ENCODE measurements at regions not wholly inside any gene's neighbourhood (a gene's known extent, or its start where the extent isn't known, plus 50 kb on each side); places are given as distances from the start of the nearest gene placed in this dataset.
"Not testable (repeated sequence)": the region's sequence is repeated elsewhere in the genome, so short reads cannot be mapped to it uniquely, and the experiment has no call there.

DNA sequence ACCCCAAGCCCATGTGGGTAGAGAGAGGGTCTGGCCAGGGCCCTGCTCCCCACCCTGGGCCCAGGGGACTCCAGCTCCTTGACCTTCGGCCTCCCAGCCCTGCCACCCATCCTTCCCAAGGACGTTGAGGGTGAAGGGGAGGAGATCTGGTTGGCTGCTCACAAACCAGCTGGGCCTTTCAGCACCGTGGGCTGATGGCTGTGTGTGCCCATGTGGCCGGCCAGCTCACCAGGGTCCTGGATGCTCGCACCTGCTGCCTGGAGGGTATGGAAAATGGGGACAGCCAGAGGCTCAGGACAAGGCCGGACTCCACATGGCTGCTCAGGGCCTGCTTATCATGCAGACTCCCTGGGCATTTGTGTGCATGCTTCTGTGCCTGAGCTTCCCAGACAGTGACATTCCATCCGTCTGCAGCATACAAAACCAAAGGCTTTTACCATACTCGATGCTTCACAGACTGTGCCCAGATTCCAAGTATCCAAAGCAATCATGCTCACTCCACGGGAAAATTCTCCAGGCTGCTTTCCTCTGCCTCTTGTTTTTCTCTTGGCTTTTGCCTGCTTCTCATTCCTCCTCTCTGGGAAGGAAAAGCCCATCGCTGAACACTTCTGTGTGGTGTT lies 112.5 kb upstream of the ZNF469 start:
- TF ChIP-seq, protein P1, sequence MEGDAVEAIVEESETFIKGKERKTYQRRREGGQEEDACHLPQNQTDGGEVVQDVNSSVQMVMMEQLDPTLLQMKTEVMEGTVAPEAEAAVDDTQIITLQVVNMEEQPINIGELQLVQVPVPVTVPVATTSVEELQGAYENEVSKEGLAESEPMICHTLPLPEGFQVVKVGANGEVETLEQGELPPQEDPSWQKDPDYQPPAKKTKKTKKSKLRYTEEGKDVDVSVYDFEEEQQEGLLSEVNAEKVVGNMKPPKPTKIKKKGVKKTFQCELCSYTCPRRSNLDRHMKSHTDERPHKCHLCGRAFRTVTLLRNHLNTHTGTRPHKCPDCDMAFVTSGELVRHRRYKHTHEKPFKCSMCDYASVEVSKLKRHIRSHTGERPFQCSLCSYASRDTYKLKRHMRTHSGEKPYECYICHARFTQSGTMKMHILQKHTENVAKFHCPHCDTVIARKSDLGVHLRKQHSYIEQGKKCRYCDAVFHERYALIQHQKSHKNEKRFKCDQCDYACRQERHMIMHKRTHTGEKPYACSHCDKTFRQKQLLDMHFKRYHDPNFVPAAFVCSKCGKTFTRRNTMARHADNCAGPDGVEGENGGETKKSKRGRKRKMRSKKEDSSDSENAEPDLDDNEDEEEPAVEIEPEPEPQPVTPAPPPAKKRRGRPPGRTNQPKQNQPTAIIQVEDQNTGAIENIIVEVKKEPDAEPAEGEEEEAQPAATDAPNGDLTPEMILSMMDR (conservative IDR thresholded peaks at IDR 0.05; ENCODE audit: low read length): not testable (repeated sequence)
- not testable (repeated sequence) for TF ChIP-seq EZH2phosphoT487 (IDR thresholded peaks at IDR 0.05; ENCODE audit: borderline replicate concordance, low read depth, low read length)

Measured in OCI-LY7 (cell line).